IMR-90 (cell line): ENCODE measurements at regions not wholly inside any gene's neighbourhood (a gene's known extent, or its start where the extent isn't known, plus 50 kb on each side); places are given as distances from the start of the nearest gene placed in this dataset.

Experiments used
- CEBPB ChIP-seq: IDR thresholded peaks from 2 replicates; pipeline ENCODE4 v1.6.1; 2012; ENCODE audit warnings: low read depth, low read length, improper control_type of control experiment
- CTCF ChIP-seq: conservative IDR thresholded peaks from 2 replicates; pipeline ENCODE4 v1.5.1; 2012; ENCODE audit warnings: mild to moderate bottlenecking, low read depth, low read length, improper control_type of control experiment
- MAFK ChIP-seq: IDR thresholded peaks from 2 replicates; pipeline ENCODE4 v1.6.1; 2012; ENCODE audit warnings: low read depth, low read length, improper control_type of control experiment
- MAZ ChIP-seq: IDR thresholded peaks from 2 replicates; pipeline ENCODE4 v1.6.1; 2012; ENCODE audit warnings: low read depth, mild to moderate bottlenecking, low read length, improper control_type of control experiment, moderate library complexity, borderline replicate concordance
- POLR2A ChIP-seq: IDR thresholded peaks from 2 replicates; pipeline ENCODE4 v1.6.1; 2012; ENCODE audit warnings: mild to moderate bottlenecking, low read depth, low read length
- RAD21 ChIP-seq: IDR thresholded peaks from 2 replicates; pipeline ENCODE4 v1.6.1; 2012; ENCODE audit warnings: low read length, improper control_type of control experiment
- RFX5 ChIP-seq: IDR thresholded peaks from 2 replicates; pipeline ENCODE4 v1.8.0; 2012; ENCODE audit warnings: low read depth, mild to moderate bottlenecking, low read length, moderate library complexity
- SMC3 ChIP-seq: fragments of 150-350 bp; IDR thresholded peaks from 2 replicates; pipeline ENCODE4 v1.6.1; 2016; ENCODE audit warnings: low read depth, mild to moderate bottlenecking, antibody characterized with exemption, low read length, moderate library complexity
- USF2 ChIP-seq: fragments of 150-350 bp; IDR thresholded peaks from 2 replicates; pipeline ENCODE4 v1.6.1; 2017; ENCODE audit warnings: mild to moderate bottlenecking, antibody characterized with exemption, low read length, low read depth

- TF ChIP-seq SMC3, result no peak
- TF ChIP-seq MAZ, result no peak
- no peak for TF ChIP-seq CTCF
- TF ChIP-seq POLR2A, result no peak
- TF ChIP-seq MAFK, result no peak
- TF ChIP-seq RAD21, result no peak
- no peak for TF ChIP-seq CEBPB
- TF ChIP-seq RFX5, result no peak
- no peak for TF ChIP-seq USF2
These were observed 50.9 kb upstream of the RAP1GDS1 start for GRCh38 chr4:98210281-98210680.
